HG02623 (cell line): ENCODE measurements at regions not wholly inside any gene's neighbourhood (a gene's known extent, or its start where the extent isn't known, plus 50 kb on each side); places are given as distances from the start of the nearest gene placed in this dataset.
"Not testable (repeated sequence)": the region's sequence is repeated elsewhere in the genome, so short reads cannot be mapped to it uniquely, and the experiment has no call there.

ENCODE experiments used
- ATAC-seq: cut with Tn5 transposase; IDR thresholded peaks from one replicate; pipeline ENCODE4 v1.9.1; 2021; ENCODE audit warnings: moderate library complexity; ENCODE audit not compliant: unreplicated experiment

GRCh38 chr6:82506526-82506925 is 142.9 kb downstream of the TPBG start:
- ATAC-seq = no peak

DNA sequence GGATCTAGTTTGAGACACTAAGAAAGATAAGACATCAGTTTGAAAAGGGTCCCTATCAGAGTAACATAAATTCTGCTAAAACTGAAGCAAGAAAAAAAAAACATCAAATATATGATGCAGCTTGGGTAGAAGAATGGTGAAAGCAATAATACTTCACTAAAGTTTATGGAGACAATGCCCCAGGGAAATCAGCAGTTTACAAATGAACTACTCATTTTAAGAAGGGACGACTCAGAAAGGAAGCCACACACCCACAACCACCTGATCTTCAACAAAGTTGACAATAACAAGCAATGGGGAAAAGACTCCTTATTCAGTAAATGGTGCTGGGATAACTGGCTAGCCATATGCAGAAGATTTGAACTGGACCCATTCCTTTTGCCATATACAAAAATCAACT is 143.5 kb downstream of the TPBG start:
- peak; percentile 66 for ATAC-seq

DNA sequence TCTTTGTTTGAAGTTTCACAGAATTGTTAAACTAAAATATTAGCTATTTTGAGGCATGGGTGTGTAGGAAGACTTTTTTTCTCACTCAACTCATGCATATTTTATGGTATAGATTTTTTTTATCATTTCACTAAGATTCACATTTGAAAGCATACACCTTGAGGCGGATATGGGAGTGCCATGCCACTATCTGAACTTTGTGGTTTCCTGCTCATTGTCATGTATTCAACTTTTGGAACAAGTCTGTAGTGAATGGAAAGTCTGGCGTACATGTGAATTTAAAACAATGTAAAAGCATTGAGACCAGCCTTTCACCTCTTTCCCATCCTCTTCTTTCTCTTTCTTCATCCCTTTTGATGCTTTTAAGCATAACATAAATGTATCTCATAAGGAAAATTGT is 147.9 kb downstream of the TPBG start:
- no peak for ATAC-seq

GRCh38 chr6:82517896-82518295 is 154.3 kb downstream of the TPBG start:
- ATAC-seq = not testable (repeated sequence)

DNA sequence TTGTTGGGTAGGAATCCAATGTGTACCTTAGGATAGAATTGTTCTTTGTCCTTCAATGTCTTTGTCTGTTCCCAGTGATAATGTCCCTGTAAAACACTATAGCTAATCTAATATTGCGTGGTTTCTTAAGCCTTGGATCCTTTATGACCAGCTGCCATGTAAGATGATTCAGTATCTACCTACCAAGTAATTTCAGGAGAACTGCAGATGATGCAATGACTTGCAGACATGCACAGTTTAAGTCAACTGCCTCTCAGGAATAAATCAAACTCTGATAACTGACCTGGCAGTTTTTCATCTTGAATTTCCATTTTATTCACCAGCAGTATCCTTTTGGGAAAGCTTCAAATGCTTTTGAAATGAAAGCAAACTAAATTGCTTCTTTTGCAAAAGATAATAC is 157.8 kb downstream of the TPBG start:
- no peak for ATAC-seq

GRCh38 chr6:82521861-82522260 is 158.2 kb downstream of the TPBG start:
- ATAC-seq = no peak

- no peak for ATAC-seq
Measured at GRCh38 chr6:82524031-82524430, 160.4 kb downstream of the TPBG start.

DNA sequence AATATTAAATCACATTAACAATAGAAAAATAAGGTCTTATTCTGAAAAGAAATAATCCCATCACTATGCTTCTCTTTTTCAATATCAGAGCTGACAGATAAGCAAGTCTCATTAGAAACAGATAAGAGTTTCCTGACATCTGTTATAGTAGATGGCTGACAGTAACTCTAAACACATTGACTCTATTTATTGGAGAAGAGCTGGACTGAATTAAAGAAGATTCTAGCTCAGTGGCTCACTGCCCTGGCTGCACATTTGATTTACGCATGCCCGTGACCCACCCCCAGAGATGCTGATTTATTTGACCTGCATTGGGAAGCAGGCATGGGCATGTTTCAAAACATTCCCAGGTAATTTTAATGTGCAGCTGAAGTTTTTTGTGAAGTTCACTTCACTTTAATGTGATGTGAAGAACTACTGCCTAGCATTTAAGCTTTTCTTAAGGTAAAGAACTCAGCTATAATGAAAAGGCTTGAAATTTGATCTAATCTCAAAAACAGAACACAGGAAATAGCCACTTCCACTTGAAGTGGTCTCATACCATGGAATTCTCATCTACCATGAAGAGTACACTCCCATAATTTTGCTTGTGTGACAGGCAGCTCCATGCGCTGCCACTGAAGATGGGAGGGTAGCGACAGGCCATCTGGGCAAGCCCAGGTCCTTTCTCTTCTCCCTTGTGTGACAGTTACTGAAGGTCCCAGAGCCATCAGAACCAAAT is 162.3 kb downstream of the TPBG start:
- ATAC-seq = no peak

DNA sequence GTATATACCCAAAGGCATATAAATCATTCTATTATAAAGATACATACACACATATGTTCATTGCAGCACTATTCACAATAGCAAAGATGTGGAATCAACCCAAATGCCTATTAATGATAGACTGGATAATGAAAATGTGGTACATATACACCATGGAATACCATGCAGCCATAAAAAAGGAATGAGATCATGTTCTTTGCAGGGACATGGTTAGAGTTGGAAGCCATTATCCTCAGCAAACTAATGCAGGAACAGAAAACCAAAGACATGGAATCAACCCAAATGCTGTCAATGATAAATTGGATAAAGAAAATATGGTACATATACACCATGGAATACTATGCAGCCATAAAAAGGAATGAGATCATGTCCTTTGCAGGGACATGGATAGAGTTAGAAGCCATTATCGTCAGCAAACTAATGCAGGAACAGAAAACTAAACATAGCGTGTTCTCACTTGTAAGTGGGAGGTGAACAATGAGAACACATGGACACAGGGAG is 166.4 kb downstream of the TPBG start:
- ATAC-seq = not testable (repeated sequence)

DNA sequence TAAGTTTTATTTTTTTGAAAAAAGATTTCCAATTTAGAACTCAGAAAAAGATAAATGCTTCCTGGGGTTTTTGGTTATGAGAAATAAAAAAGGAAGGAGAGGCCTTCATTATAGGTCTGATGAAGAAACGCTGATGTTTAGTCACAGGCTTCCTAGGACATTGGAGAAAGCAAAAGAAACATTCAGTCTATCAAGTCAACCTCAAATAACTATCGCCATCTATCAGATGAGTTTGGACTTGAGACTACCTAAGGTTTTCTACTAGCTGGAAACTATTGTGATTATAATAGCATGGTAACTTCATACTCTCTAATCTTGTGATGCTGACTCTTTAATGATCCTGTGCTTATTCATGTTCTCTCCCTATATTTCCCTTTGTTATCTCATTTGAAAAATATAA is 171.3 kb downstream of the TPBG start:
- ATAC-seq = no peak

DNA sequence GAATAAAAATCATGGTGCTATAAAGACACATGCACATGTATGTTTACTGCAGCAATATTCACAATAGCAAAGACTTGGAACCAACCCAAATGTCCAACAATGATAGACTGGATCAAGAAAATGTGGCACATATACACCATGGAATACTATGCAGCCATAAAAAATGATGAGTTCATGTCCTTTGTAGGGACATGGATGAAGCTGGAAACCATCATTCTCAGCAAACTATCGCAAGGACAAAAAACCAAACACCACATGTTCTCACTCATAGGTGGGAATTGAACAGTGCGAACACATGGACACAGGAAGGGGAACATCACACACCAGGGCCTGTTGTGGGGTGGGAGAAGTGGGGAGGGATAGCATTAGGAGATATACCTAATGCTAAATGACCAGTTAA is 185.9 kb downstream of the TPBG start:
- ATAC-seq = not testable (repeated sequence)

GRCh38 chr6:82551311-82551710 is 187.7 kb downstream of the TPBG start:
- ATAC-seq = not testable (repeated sequence)

DNA sequence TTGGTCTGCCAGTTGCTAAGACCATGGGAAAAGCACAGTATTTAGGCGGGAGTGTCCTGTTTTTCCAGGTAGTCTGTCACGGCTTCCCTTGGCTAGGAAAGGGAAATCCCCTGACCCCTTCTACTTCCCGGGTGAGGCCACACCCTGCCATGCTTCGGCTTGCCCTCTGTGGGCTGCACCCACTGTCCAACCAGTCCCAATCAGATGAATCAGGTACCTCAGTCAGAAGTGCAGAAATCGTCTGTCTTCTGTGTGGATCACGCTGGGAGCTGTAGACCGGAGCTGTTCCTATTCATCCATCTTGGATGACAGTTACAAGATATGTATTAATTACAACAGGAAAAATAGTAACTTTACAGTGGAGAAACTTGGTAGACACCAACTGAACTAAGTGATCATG is 188.2 kb downstream of the TPBG start:
- no peak for ATAC-seq

DNA sequence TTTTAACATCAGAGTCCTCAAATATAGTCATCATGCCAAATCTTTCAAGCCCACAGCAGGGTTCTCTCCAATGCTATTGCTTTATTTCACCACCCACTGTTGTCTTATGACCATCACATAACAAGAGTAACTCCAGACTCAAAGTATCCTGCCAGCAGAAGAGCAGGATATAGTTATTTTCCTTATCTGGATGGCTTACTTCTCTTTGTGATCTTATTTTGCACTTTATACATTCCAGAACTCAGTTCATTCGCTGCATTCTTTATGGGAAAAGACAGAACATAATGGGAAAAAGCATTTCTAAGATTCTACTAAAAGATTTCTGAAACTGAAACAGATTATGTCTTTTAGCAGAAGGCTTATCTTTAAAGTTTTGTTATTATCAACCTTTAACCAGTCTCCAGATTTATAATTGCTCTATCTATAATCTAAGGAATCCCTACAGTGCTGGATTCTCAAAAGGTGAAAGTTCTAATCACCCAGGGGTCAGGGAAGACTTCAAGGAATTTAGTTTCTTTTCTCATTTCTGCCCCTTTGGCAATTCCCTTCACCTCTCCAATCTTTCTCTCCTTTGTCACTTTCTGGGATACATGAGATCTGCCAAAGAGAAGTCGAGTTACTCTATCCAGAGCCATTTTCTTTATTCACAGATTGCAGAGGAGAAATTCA is 190.4 kb downstream of the TPBG start:
- ATAC-seq = no peak

DNA sequence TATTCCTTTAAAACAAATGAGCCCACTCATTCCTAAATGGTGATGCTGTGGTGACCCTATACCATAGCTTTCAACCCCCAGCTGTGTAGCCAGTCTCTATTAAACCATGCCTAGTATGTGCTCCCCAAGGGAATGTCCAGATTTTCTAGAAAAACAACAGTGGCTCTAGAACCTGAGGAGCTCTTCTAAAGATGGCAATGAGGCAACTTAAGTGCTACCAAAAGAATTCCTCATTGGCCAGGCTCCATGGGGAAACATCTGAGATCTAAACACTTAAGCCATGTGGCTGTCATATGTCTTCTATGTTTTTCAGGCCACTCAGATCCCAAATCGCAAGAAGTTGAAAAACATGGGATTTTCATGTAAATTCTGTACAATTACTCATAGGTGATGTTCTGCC is 191.0 kb downstream of the TPBG start:
- ATAC-seq = no peak

DNA sequence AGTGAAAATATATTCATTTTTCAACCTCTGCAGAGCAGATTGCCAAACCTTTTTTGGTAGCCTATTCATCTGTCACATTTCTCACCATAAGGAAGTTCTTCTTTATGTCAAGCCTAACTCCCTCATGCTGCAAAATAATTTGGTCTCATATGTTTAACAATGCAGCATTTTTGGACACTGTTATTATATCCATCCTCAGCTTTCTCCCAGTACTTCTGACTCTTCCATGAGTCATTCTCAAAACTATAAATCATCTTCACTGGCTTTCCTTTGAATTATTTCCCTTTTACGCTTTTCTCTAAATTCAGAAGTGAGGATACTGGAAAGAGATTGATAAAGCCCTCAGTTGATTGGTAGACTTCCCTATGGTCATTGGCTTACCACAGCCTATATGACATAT is 192.2 kb downstream of the TPBG start:
- ATAC-seq = no peak

DNA sequence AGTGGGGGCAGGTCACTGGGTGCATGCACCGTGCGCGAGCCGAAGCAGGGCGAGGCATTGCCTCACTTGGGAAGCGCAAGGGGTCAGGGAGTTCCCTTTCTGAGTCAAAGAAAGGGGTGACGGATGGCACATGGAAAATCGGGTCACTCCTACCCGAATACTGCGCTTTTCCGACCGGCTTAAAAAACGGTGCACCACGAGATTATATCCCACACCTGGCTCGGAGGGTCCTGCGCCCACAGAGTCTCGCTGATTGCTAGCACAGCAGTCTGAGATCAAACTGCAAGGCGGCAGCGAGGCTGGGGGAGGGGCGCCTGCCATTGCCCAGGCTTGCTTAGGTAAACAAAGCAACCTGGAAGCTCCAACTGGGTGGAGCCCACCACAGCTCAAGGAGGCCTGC is 194.9 kb downstream of the TPBG start:
- not testable (repeated sequence) for ATAC-seq

DNA sequence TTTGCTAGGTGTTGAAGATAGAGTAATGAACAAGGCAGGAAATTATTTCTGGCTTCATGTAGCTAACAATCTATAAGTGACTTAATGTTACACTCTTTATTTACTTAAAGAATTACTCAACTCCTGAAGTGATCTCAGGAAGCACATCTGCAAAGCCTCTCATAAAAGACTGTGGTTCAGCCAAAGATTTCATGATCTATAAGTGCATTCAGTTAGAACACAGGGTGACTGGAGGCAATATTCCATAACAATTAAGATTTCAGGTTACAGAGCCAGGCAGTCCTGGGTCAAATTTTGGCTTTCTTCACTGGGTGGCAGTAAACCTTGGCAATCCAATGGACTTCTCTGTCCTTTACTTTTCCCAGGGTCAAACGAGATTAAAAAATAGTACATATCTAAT is 204.0 kb downstream of the TPBG start:
- ATAC-seq = no peak

DNA sequence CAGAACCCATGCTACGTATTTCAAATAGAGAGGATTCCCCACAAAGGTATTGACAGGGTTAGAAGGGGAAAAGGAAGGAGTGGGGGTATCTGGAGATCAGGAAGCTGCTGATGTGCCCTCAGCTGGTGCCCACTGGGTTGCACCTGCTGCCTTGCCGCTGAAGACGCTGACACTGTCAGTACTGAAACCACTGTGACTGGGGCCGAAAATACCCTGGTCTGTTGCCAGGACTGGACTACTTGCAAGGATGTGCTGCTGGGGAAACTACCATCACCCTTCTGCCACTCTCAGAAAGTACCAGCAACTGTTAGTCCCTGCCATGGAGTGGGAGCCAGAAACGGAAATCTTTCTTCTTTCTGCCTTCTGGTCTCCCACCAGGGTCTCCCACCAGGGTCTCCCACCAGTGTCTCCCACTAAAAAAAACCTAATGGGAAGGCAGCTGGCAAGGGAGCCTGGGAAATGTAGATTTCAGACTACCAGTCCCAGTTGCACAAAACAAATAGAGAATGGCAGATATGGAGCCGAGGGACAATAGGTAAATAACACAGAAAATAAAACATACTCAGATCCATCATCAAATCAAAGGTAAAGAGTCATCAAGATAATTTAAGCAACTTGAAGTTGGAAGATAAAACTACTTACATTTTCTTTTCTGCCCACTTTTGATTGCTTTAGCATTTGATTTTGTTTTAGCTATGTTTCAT is 204.8 kb downstream of the TPBG start:
- ATAC-seq = peak; percentile 91

DNA sequence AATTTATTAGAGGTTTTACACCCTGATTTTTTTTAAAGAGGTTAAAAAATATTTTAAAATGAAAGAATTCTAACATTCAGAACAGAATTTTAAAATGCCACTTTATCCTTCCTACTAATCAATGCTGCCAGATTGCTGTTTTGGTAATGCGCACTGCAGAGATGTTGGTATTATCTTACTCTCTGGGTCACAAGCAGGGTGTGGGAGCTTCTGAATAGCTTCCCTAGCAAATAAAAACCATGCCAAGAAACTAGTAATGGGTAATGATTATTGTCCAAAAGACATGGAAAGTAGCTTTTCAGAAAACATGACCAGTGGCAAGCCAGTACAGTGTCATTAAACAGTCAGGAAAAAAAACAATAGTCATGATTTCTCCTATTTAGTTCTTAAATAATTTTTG is 205.4 kb downstream of the TPBG start:
- no peak for ATAC-seq

GRCh38 chr6:82570083-82570482 is 206.5 kb downstream of the TPBG start:
- no peak for ATAC-seq

- ATAC-seq = no peak
Measured at GRCh38 chr6:82571455-82571854, 207.8 kb downstream of the TPBG start.
